T-helper 2 cell treated with Interferon-gamma antibody and Interleukin-4, amounts not matched to agents 5 μg/mL and 100 μg/mL, for 36 hours (primary cell): ENCODE measurements at regions not wholly inside any gene's neighbourhood (a gene's known extent, or its start where the extent isn't known, plus 50 kb on each side); places are given as distances from the start of the nearest gene placed in this dataset.

Experiments
- DNase-seq: peaks from one replicate; pipeline ENCODE4 v3.0.0; 2021; ENCODE audit warnings: low spot score
- H3K27ac Mint-ChIP-seq: one replicate; pipeline ENCODE4 v1.8.0; 2021; ENCODE audit warnings: mild to moderate bottlenecking, mixed read lengths
- H3K27me3 Mint-ChIP-seq: one replicate; pipeline ENCODE4 v1.8.0; 2021; ENCODE audit warnings: low read depth, mixed read lengths
- H3K36me3 Mint-ChIP-seq: one replicate; pipeline ENCODE4 v1.8.0; 2021; ENCODE audit warnings: low read depth, mixed read lengths
- H3K4me1 Mint-ChIP-seq: one replicate; pipeline ENCODE4 v1.8.0; 2021; ENCODE audit warnings: low read depth, mixed read lengths
- H3K4me3 Mint-ChIP-seq: one replicate; pipeline ENCODE4 v1.8.0; 2022; ENCODE audit warnings: mild to moderate bottlenecking, moderate library complexity, mixed read lengths
- H3K9me3 Mint-ChIP-seq: one replicate; pipeline ENCODE4 v1.8.0; 2021; ENCODE audit warnings: mixed read lengths

- H3K27me3 Mint-ChIP-seq, result no peaks in the 10 kb centered on the region
- no peak overlapping the region for H3K27ac Mint-ChIP-seq
- H3K9me3 Mint-ChIP-seq, result peaks cover 18% of the 10 kb centered on the region
- no peaks in the 10 kb centered on the region for H3K4me1 Mint-ChIP-seq
- no peaks in the 10 kb centered on the region for H3K36me3 Mint-ChIP-seq
- no peak overlapping the region for H3K4me3 Mint-ChIP-seq
- no peak for DNase-seq
These were observed 837.9 kb downstream of the OTOL1 start for GRCh38 chr3:162334537-162334936.

DNA sequence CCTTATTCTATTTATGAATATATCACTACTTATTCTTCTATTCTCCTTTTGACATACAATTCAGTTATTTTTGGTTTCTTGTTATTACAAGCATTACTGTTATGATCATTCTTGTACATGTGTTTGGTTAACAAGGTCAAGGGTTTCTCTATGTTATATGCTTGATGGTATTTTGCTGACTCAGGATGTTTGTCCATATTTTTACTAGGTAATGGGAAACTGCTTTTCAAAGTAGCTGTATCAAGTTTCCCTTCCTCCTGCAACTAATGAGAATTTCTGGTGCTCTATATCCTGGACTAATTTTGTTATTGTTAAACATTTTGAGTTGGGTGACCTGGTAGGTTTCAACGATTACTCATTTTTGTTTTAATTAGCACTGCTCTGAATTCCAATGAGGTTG, 841.0 kb downstream of the OTOL1 start:
- DNase-seq, result no peak
- no peaks in the 10 kb centered on the region for H3K36me3 Mint-ChIP-seq
- no peaks in the 10 kb centered on the region for H3K4me1 Mint-ChIP-seq
- peaks cover 13% of the 10 kb centered on the region for H3K9me3 Mint-ChIP-seq
- H3K27me3 Mint-ChIP-seq, result no peaks in the 10 kb centered on the region
- H3K4me3 Mint-ChIP-seq, result no peak overlapping the region
- H3K27ac Mint-ChIP-seq, result no peak overlapping the region

DNA sequence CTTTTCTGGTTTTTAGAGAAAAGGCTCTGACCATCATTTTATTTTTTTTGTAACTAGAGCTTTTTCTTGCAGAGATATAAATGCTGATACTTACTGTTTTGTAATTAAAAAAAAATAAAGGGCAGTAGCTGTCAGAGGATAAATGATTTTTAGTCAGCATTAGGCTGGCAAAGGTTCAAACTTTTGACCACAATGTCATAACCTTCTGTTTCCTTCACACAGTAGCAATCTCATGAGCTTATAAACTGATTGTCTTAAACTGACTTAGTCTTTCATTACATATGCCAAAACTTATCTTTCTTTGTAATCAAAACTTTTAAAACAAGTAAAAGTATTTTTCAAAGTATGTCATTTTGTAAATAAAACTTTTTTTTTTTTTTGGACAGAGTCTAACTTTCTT, 841.9 kb downstream of the OTOL1 start:
- H3K27me3 Mint-ChIP-seq, result no peaks in the 10 kb centered on the region
- H3K9me3 Mint-ChIP-seq, result peaks cover 7% of the 10 kb centered on the region
- H3K27ac Mint-ChIP-seq, result no peak overlapping the region
- no peak for DNase-seq
- H3K4me3 Mint-ChIP-seq, result no peak overlapping the region
- no peaks in the 10 kb centered on the region for H3K4me1 Mint-ChIP-seq
- no peaks in the 10 kb centered on the region for H3K36me3 Mint-ChIP-seq

DNA sequence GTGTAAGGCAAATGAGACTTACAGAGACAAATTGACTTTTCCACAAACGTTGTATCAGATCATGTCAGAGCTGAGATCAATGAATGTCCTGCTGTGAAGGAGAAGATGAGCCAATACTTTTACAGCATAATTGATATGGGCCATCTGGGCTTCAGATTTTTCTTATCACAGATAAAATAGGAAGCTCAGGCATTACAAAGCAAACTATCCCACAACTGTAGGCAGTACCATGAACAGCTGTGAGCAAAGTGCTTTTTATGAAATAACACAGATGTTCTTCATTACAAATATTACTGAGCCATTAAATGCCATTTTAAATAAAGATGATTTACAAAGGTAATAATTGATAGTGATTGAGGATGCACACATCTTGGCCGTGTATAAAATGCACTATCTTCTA, 852.3 kb downstream of the OTOL1 start:
- no peak for DNase-seq
- Mint-ChIP-seq H3K36me3 (no peaks in the 10 kb centered on the region), H3K9me3 (no peaks in the 10 kb centered on the region), H3K27ac (no peak overlapping the region), H3K27me3 (no peaks in the 10 kb centered on the region), H3K4me1 (no peaks in the 10 kb centered on the region), H3K4me3 (no peak overlapping the region)

GRCh38 chr3:162353414-162353813, 856.8 kb downstream of the OTOL1 start:
- no peak overlapping the region for H3K4me3 Mint-ChIP-seq
- H3K36me3 Mint-ChIP-seq, result no peaks in the 10 kb centered on the region
- H3K27me3 Mint-ChIP-seq, result no peaks in the 10 kb centered on the region
- no peaks in the 10 kb centered on the region for H3K4me1 Mint-ChIP-seq
- no peaks in the 10 kb centered on the region for H3K9me3 Mint-ChIP-seq
- no peak overlapping the region for H3K27ac Mint-ChIP-seq
- DNase-seq, result no peak

DNA sequence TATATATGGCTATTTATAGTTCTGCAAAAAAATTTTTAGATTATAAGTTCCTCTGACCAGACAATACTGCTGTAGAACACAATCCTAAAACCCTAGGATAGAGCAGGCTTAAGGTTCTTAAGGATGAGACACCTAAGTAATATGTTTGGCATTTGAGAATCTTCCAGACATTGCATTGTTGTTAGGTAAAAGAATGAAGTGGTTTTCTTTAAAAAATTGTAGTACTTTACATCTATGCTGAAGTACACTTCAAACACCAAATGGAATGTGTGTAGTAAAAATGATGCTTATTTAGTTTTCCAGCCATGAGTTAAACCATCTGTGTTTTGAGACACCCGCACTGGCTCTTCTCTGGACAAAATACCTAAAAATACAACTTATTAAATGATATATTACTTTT, 857.7 kb downstream of the OTOL1 start:
- Mint-ChIP-seq H3K9me3 (no peaks in the 10 kb centered on the region), H3K4me3 (no peak overlapping the region), H3K27ac (no peak overlapping the region), H3K36me3 (no peaks in the 10 kb centered on the region), H3K4me1 (no peaks in the 10 kb centered on the region), H3K27me3 (no peaks in the 10 kb centered on the region)
- DNase-seq, result no peak

GRCh38 chr3:162365066-162365719, 868.6 kb downstream of the OTOL1 start:
- Mint-ChIP-seq H3K27me3 (no peaks in the 10 kb centered on the region), H3K4me1 (no peaks in the 10 kb centered on the region), H3K27ac (no peak overlapping the region), H3K36me3 (no peaks in the 10 kb centered on the region), H3K9me3 (no peaks in the 10 kb centered on the region), H3K4me3 (no peak overlapping the region)
- DNase-seq, result no peak

DNA sequence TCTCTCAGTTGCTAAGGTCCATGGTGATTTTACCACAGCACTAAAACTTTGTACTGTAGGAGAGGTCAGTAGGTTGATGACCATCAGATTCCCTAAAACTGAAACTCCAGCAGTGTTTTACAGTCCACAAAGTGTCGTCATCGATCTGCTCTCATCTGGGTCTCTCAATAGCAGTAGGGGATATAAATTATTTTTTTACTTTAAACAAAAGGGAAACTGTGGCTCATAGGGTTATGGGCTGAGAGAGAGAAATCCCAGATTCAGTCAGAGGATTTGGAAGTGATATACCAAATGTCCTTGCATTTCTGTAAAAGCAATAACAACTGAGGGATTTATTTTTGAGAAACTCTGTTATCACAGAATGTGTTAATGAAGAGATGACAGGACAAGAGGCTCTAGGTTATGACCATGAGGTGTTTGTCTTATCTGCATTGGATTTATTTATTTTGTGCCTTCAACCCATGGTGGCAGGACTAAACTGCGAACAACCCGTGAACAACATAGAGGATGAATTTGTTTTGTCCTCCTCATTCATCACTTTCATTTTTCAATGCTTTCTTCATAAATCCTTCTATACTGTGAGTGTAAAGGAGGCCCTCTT, 869.7 kb downstream of the OTOL1 start:
- Mint-ChIP-seq H3K27me3 (no peaks in the 10 kb centered on the region), H3K4me1 (no peaks in the 10 kb centered on the region), H3K9me3 (no peaks in the 10 kb centered on the region), H3K4me3 (no peak overlapping the region), H3K27ac (no peak overlapping the region), H3K36me3 (no peaks in the 10 kb centered on the region)
- no peak for DNase-seq

DNA sequence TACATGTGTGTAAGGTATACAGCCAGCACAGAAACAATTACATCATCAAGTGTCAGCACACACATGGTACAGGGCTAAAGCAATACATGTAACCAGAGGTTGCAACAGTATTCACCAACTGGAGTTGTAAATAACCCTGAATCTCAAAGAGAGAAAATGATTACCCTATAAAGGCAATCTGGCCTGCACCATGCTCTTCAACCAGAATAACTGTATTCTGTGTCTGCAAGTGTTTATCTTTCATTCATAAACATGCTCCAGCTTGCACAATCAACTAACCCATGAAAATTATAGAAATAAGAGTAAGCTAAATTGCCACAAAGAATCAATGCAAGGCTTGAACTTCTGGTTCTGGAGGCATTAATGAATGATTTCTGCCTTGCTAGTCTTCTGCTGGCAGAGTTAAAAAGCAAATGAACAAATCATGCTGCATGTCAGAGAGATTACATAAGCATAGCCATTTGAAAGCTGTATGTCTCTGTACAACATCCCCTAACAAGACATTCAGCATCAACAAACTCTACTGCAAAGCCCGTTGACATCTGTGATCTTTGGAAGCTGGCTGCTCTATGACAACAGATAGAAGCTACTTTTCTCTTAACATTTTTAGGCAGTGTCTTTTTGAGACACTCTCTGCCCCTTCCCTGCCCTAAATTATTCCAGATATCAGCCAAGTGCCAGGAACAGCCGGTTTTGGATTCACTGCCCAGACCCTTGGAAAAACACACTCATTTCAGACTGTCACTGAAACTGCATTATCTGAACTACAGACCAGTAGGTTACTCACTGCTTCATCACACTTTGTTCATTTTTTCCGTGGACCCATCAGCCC, 871.0 kb downstream of the OTOL1 start:
- no peaks in the 10 kb centered on the region for H3K27me3 Mint-ChIP-seq
- H3K4me1 Mint-ChIP-seq, result no peaks in the 10 kb centered on the region

DNA sequence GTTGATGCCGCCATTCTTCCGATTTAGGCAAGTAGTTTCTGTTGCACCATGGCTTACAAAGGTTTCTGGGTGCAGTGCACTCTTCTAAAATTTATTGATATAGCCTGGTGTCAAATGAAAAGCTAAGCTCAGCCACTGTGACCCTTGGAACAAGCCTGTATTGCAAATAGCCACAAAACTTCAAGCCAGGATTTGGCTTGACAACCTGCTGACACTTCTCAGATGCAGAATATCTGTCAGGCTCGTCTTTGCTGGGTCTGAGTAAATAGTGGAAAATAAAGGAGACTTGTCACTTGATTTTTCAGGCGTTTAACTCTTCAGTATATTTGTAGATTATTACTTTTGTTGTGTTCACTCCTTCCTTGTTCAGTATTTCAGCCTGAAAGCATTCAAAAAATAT, 871.8 kb downstream of the OTOL1 start:
- H3K9me3 Mint-ChIP-seq, result peaks cover 9% of the 10 kb centered on the region

More for the DNA sequence above, 871.0 kb downstream of the OTOL1 start:
- Mint-ChIP-seq H3K9me3 (peaks cover 1% of the 10 kb centered on the region), H3K27ac (no peak overlapping the region), H3K36me3 (no peaks in the 10 kb centered on the region), H3K4me3 (no peak overlapping the region)
- DNase-seq, result no peak

GRCh38 chr3:162369306-162369705, 872.7 kb downstream of the OTOL1 start:
- DNase-seq, result no peak
- H3K9me3 Mint-ChIP-seq, result peaks cover 9% of the 10 kb centered on the region
- no peak overlapping the region for H3K4me3 Mint-ChIP-seq
- no peak overlapping the region for H3K27ac Mint-ChIP-seq
- H3K36me3 Mint-ChIP-seq, result no peaks in the 10 kb centered on the region
- no peaks in the 10 kb centered on the region for H3K4me1 Mint-ChIP-seq
- no peaks in the 10 kb centered on the region for H3K27me3 Mint-ChIP-seq

More for the DNA sequence above, 871.8 kb downstream of the OTOL1 start:
- H3K4me3 Mint-ChIP-seq, result no peak overlapping the region
- no peaks in the 10 kb centered on the region for H3K27me3 Mint-ChIP-seq
- no peaks in the 10 kb centered on the region for H3K4me1 Mint-ChIP-seq
- DNase-seq, result no peak
- H3K27ac Mint-ChIP-seq, result no peak overlapping the region
- H3K36me3 Mint-ChIP-seq, result no peaks in the 10 kb centered on the region

DNA sequence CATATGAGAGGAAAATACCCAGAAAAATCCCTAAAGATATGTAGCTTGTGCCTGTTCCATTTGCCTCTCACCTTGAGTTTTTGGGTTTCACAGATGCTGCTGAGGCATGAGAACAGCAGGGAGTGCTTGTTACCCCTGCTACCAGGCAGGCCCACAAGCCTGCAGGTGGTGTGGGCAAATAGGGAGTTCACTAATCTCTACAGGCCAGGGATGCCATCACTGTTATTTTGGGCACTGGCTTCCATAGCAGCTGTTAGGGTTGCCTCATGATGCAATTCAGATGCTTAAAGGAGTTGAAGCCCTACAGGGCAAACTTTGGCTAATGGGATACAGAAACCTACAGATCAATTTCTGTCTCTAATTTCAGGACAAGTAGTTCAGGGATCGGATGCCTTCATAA, 873.5 kb downstream of the OTOL1 start:
- H3K9me3 Mint-ChIP-seq, result peaks cover 9% of the 10 kb centered on the region
- no peak overlapping the region for H3K27ac Mint-ChIP-seq
- H3K27me3 Mint-ChIP-seq, result no peaks in the 10 kb centered on the region
- no peaks in the 10 kb centered on the region for H3K4me1 Mint-ChIP-seq
- no peak overlapping the region for H3K4me3 Mint-ChIP-seq
- H3K36me3 Mint-ChIP-seq, result no peaks in the 10 kb centered on the region
- DNase-seq, result no peak

GRCh38 chr3:162376761-162377160, 880.2 kb downstream of the OTOL1 start:
- DNase-seq, result no peak
- Mint-ChIP-seq H3K27ac (no peak overlapping the region), H3K4me3 (no peak overlapping the region), H3K4me1 (no peaks in the 10 kb centered on the region), H3K9me3 (peaks cover 16% of the 10 kb centered on the region), H3K36me3 (no peaks in the 10 kb centered on the region), H3K27me3 (no peaks in the 10 kb centered on the region)

DNA sequence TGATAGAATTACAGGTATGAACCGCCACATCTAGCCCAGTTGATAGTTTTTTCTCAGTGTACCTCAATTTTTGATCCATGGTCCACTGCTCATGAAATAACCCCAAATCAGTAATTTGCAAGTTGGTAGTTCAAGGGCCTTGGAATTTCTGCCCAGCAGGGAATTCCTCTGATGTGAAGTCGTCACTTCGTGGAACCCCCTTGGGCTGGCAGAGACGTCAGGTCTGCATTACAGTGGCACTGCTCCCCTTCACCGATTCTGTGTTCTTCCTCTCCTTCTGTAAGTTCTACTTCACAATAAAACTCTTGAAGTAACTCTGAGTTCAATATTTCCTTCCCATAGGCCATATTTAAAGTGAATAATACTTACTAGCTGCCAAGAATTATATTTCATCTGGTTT, 881.0 kb downstream of the OTOL1 start:
- no peaks in the 10 kb centered on the region for H3K36me3 Mint-ChIP-seq
- H3K4me3 Mint-ChIP-seq, result no peak overlapping the region
- H3K27me3 Mint-ChIP-seq, result no peaks in the 10 kb centered on the region
- no peaks in the 10 kb centered on the region for H3K4me1 Mint-ChIP-seq
- H3K9me3 Mint-ChIP-seq, result peaks cover 15% of the 10 kb centered on the region
- no peak for DNase-seq
- no peak overlapping the region for H3K27ac Mint-ChIP-seq
